ENCODE measurements at regions not wholly inside any gene's neighbourhood (a gene's known extent, or its start where the extent isn't known, plus 50 kb on each side); places are given as distances from the start of the nearest gene placed in this dataset.

- no peak for TF ChIP-seq POLR2A (IDR thresholded peaks at IDR 0.05)
- no peak for TF ChIP-seq CTCF (IDR thresholded peaks at IDR 0.05)
Measured at GRCh38 chr1:4122513-4123160, 222.6 kb upstream of the C1orf174 start.
